ENCODE measurements at regions not wholly inside any gene's neighbourhood (a gene's known extent, or its start where the extent isn't known, plus 50 kb on each side); places are given as distances from the start of the nearest gene placed in this dataset.

DNA sequence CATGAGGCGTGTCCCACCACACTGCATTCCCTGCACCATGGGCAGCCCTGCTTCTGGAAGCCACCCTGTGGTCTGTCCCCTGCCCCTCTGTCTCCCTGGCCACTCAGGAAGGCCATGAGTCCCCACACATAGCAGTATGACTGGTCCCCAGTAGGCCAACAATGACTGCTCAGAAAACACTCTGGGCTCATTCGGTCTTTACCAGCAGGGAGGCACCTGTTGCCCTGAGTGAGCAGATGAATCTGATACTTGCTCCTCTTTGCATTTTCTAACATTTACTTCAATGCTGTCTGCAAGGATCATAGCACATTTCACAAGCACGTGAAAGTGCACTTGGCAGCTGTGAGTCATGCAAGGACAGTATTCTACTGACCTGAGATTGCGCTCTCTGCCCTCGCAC is 365.4 kb upstream of the IRX1 start:
- TF ChIP-seq EZH2 (IDR thresholded peaks at IDR 0.05; ENCODE audit: insufficient read depth, poor library complexity, severe bottlenecking) (no peak), EZH2phosphoT487 (IDR thresholded peaks at IDR 0.05; ENCODE audit: insufficient read depth, low read depth) (no peak)

Measured in GM23248 (cell line).